ENCODE measurements at regions not wholly inside any gene's neighbourhood (a gene's known extent, or its start where the extent isn't known, plus 50 kb on each side); places are given as distances from the start of the nearest gene placed in this dataset.

DNA sequence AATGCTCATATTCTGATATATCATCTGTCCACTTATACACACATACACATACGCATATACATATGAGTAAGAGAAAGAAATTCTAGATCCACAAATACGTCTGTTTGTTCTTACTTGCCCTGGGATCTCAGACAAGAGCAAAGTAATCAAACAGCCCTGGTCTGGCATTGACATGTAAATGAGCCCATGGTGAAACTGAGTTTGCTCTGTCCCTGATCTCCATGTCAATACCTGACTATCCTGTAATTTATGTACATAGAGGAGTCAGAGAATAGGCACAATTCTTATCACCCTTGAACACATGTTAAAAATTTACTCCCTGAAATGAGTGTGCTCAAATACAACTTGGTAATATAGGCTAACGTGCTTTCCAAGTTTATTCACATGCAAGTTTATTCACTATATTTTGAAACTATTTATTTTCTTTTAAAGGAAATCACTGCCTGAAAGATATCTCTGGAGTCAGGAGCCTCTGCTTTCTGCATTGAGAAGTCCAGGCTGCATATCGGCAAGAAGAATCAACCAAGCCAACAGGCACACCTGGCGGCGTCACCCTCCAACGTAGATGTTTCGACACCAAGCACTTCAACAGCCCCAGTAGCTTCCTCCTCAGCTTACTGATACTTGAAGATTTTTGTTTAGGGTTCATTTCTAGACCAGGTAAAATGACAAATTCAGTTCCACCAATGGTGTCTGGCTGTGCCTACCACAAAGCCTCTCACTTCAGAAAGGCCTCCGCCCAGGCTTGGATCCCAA, 100.6 kb downstream of the CMPK2 start (continued):
- TF ChIP-seq NR1H2 (CRISPR knock-in tag; IDR thresholded peaks at IDR 0.05) (no peak), PRRX2 (CRISPR knock-in tag; IDR thresholded peaks at IDR 0.05) (no peak), E2F5 (CRISPR knock-in tag; IDR thresholded peaks at IDR 0.05) (no peak)

DNA sequence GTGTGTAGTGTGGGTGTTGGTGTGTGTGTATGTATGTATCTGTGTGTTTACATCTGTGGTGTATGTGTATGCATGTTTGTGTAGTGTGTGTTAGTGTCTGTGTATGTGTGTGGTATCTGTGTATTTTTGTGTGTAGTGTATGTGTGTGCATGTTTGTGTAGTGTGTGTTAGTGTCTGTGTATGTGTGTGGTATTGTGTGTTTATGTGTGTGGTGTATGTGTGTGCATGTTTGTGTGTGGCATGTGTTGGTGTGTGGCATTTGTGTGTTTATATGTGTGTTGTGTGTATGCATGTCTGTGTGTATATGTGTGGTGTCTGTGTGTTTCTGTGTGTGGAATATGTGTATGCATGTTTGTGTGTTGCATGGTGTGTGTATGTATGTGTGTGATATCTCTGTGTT, 96.4 kb downstream of the CMPK2 start:
- no peaks in the 10 kb centered on the region for H3K4me1 Mint-ChIP-seq
- no peak for ATAC-seq
- POLR2A ChIA-PET: no interaction called here

More for the DNA sequence above, 96.4 kb downstream of the CMPK2 start:
- CTCF ChIA-PET: no interaction called here
- no peak for TF ChIP-seq HMGA2 (CRISPR knock-in tag; IDR thresholded peaks at IDR 0.05)
- TF ChIP-seq ZNF121 (CRISPR knock-in tag; IDR thresholded peaks at IDR 0.05): no peak
- TF ChIP-seq E2F5 (CRISPR knock-in tag; IDR thresholded peaks at IDR 0.05): no peak
- TF ChIP-seq CTCF (IDR thresholded peaks at IDR 0.05): no peak
- no peak for TF ChIP-seq ELF4 (CRISPR knock-in tag; IDR thresholded peaks at IDR 0.05; ENCODE audit: low read depth)
- TF ChIP-seq TCF7 (CRISPR knock-in tag; IDR thresholded peaks at IDR 0.05; ENCODE audit: low read depth): no peak
- no peak for TF ChIP-seq IRF2 (CRISPR knock-in tag; IDR thresholded peaks at IDR 0.05; ENCODE audit: borderline replicate concordance, low read depth)
- TF ChIP-seq, protein P1, sequence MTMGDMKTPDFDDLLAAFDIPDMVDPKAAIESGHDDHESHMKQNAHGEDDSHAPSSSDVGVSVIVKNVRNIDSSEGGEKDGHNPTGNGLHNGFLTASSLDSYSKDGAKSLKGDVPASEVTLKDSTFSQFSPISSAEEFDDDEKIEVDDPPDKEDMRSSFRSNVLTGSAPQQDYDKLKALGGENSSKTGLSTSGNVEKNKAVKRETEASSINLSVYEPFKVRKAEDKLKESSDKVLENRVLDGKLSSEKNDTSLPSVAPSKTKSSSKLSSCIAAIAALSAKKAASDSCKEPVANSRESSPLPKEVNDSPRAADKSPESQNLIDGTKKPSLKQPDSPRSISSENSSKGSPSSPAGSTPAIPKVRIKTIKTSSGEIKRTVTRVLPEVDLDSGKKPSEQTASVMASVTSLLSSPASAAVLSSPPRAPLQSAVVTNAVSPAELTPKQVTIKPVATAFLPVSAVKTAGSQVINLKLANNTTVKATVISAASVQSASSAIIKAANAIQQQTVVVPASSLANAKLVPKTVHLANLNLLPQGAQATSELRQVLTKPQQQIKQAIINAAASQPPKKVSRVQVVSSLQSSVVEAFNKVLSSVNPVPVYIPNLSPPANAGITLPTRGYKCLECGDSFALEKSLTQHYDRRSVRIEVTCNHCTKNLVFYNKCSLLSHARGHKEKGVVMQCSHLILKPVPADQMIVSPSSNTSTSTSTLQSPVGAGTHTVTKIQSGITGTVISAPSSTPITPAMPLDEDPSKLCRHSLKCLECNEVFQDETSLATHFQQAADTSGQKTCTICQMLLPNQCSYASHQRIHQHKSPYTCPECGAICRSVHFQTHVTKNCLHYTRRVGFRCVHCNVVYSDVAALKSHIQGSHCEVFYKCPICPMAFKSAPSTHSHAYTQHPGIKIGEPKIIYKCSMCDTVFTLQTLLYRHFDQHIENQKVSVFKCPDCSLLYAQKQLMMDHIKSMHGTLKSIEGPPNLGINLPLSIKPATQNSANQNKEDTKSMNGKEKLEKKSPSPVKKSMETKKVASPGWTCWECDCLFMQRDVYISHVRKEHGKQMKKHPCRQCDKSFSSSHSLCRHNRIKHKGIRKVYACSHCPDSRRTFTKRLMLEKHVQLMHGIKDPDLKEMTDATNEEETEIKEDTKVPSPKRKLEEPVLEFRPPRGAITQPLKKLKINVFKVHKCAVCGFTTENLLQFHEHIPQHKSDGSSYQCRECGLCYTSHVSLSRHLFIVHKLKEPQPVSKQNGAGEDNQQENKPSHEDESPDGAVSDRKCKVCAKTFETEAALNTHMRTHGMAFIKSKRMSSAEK (CRISPR knock-in tag; IDR thresholded peaks at IDR 0.05; ENCODE audit: borderline replicate concordance): no peak
- TF ChIP-seq, protein P2, sequence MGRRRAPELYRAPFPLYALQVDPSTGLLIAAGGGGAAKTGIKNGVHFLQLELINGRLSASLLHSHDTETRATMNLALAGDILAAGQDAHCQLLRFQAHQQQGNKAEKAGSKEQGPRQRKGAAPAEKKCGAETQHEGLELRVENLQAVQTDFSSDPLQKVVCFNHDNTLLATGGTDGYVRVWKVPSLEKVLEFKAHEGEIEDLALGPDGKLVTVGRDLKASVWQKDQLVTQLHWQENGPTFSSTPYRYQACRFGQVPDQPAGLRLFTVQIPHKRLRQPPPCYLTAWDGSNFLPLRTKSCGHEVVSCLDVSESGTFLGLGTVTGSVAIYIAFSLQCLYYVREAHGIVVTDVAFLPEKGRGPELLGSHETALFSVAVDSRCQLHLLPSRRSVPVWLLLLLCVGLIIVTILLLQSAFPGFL (CRISPR knock-in tag; IDR thresholded peaks at IDR 0.05; ENCODE audit: borderline replicate concordance): no peak
- TF ChIP-seq, protein P3, sequence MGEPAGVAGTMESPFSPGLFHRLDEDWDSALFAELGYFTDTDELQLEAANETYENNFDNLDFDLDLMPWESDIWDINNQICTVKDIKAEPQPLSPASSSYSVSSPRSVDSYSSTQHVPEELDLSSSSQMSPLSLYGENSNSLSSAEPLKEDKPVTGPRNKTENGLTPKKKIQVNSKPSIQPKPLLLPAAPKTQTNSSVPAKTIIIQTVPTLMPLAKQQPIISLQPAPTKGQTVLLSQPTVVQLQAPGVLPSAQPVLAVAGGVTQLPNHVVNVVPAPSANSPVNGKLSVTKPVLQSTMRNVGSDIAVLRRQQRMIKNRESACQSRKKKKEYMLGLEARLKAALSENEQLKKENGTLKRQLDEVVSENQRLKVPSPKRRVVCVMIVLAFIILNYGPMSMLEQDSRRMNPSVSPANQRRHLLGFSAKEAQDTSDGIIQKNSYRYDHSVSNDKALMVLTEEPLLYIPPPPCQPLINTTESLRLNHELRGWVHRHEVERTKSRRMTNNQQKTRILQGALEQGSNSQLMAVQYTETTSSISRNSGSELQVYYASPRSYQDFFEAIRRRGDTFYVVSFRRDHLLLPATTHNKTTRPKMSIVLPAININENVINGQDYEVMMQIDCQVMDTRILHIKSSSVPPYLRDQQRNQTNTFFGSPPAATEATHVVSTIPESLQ (CRISPR knock-in tag; IDR thresholded peaks at IDR 0.05): no peak
- TF ChIP-seq MXD4 (CRISPR knock-in tag; IDR thresholded peaks at IDR 0.05; ENCODE audit: borderline replicate concordance): no peak
- TF ChIP-seq, protein P4, sequence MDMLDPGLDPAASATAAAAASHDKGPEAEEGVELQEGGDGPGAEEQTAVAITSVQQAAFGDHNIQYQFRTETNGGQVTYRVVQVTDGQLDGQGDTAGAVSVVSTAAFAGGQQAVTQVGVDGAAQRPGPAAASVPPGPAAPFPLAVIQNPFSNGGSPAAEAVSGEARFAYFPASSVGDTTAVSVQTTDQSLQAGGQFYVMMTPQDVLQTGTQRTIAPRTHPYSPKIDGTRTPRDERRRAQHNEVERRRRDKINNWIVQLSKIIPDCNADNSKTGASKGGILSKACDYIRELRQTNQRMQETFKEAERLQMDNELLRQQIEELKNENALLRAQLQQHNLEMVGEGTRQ (CRISPR knock-in tag; IDR thresholded peaks at IDR 0.05): no peak
- TF ChIP-seq SP1 (CRISPR knock-in tag; conservative IDR thresholded peaks at IDR 0.05): no peak
- no peak for TF ChIP-seq ZBTB21 (CRISPR knock-in tag; IDR thresholded peaks at IDR 0.05; ENCODE audit: borderline replicate concordance)
- no peak for TF ChIP-seq TEAD4 (CRISPR knock-in tag; IDR thresholded peaks at IDR 0.05)
- TF ChIP-seq GABPB1 (CRISPR knock-in tag; IDR thresholded peaks at IDR 0.05): no peak
- no peak for DNase-seq (ENCODE audit: low spot score)
- Mint-ChIP-seq H3K4me3 (no peak overlapping the region), H3K27ac (no peak overlapping the region), H3K36me3 (peaks cover 48% of the 10 kb centered on the region), H3K27me3 (ENCODE audit: low read depth) (peaks cover 22% of the 10 kb centered on the region), H3K9me3 (peaks cover 61% of the 10 kb centered on the region)

Measured in WTC11 (cell line).